ENCODE measurements at regions not wholly inside any gene's neighbourhood (a gene's known extent, or its start where the extent isn't known, plus 50 kb on each side); places are given as distances from the start of the nearest gene placed in this dataset.
A peak's percentile ranks its signal among the peaks of the same experiment; 100 is the strongest.

DNA sequence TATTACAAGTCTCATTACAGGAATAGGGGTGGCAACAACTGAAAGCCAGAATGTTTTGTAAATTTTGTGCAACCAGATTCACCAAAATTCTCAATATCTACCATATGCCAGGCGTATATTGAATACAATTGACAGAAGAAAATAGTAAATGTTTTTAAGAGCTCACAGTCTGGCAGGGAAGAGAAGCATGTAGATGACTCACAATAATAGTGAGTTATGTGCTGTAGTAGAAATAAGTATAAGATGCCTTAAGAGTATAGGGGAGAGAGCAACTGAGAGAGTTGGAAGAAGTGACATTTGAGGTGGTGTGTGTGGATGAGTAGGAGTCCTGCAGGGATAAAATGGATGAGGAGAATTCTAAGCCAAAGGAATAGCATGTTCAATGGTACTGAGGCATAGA, 170.5 kb upstream of the FGGY start:
- no peak overlapping the region for H3K4me3 Mint-ChIP-seq
- H3K27me3 Mint-ChIP-seq, result no peaks in the 10 kb centered on the region
- H3K36me3 Mint-ChIP-seq (ENCODE audit: low read depth), result no peaks in the 10 kb centered on the region
- peaks cover 27% of the 10 kb centered on the region for H3K9me3 Mint-ChIP-seq
- peaks cover 10% of the 10 kb centered on the region for H3K4me1 Mint-ChIP-seq
- no peak for DNase-seq
- H3K27ac Mint-ChIP-seq, result no peak overlapping the region
- intact Hi-C loops (cut with micrococcal nuclease), result no loop called here

DNA sequence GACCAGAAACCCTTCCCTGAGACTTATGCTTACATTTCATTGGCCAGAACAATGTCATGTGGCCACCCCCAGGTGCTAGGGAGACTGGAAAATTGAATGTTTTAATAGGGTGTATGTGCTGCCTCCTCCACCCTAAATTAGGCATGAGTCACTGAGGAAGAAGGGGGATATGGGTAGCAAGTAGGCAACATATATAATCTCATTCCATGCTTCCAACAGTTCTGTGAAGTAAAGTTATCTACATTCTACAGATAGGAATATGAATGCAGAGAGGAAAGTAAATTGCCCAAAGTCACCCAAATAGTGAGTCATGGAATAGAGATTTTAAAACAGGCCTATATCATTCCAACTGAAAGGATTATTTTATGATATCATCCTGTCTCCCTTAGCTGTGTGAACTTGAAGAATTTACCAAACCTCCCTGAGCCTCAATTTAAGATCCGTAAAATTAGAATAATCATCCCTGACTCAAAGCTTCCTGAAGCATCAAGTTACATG, 168.6 kb upstream of the FGGY start:
- H3K4me1 Mint-ChIP-seq, result peaks cover 13% of the 10 kb centered on the region
- DNase-seq, result no peak
- no peaks in the 10 kb centered on the region for H3K36me3 Mint-ChIP-seq (ENCODE audit: low read depth)
- no peak overlapping the region for H3K4me3 Mint-ChIP-seq
- intact Hi-C loops (cut with micrococcal nuclease), result no loop called here
- H3K9me3 Mint-ChIP-seq, result peaks cover 30% of the 10 kb centered on the region
- no peak overlapping the region for H3K27ac Mint-ChIP-seq
- H3K27me3 Mint-ChIP-seq, result peaks cover 5% of the 10 kb centered on the region

DNA sequence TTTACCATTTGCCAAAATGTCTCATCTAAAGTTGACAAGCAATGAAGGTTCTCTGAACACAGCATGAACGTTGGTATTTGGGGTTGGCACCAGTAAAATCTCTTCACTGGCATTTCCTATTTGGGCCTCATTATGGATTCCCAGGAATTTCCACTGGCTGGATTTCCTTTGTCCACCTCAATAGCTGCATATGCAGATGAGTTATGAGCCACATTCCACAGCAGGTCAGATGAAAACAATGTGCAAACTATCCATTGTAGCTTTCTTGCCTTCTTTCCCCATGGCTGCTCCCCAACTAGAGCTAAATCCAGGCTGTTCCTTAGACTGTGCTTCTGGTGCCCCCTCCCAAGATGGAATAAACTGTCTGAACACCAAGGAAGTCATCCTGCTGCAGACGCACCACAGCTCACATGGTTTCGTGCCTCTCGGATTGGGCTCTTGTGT, 168.1 kb upstream of the FGGY start:
- no peak for DNase-seq
- Mint-ChIP-seq H3K4me3 (no peak overlapping the region), H3K9me3 (peaks cover 34% of the 10 kb centered on the region), H3K27me3 (peaks cover 5% of the 10 kb centered on the region), H3K4me1 (peaks cover 13% of the 10 kb centered on the region), H3K36me3 (ENCODE audit: low read depth) (no peaks in the 10 kb centered on the region), H3K27ac (no peak overlapping the region)
- intact Hi-C loops (cut with micrococcal nuclease), result no loop called here

- Mint-ChIP-seq H3K4me3 (no peak overlapping the region), H3K27me3 (peaks cover 5% of the 10 kb centered on the region), H3K4me1 (peaks cover 8% of the 10 kb centered on the region), H3K9me3 (peaks cover 19% of the 10 kb centered on the region), H3K36me3 (ENCODE audit: low read depth) (no peaks in the 10 kb centered on the region), H3K27ac (no peak overlapping the region)
- no peak for DNase-seq
- intact Hi-C loops (cut with micrococcal nuclease), result no loop called here
Measured at GRCh38 chr1:59132295-59132694, 164.6 kb upstream of the FGGY start.

DNA sequence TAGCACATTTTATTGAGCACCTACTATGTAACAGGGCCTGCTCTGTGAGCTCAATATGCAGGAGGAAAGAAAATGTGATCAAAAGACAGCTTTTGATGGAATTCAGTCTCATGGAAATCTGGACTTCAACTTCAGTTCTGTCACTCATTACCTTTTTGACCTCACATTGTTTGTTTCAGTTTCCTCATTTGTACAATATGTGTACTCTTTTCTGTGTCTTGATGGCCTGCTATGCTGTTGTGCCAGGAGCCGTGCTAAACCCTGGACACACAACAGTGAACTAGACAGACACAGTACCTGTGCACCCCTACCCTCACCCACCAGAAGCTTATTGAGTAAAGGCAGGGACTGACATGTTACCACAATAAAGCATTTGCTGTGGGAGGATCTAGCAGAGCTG, 162.9 kb upstream of the FGGY start:
- H3K27me3 Mint-ChIP-seq, result peaks cover 5% of the 10 kb centered on the region
- no peak for DNase-seq
- H3K9me3 Mint-ChIP-seq, result peaks cover 17% of the 10 kb centered on the region
- H3K4me3 Mint-ChIP-seq, result no peak overlapping the region
- H3K4me1 Mint-ChIP-seq, result peaks cover 16% of the 10 kb centered on the region
- no peaks in the 10 kb centered on the region for H3K36me3 Mint-ChIP-seq (ENCODE audit: low read depth)
- intact Hi-C loops (cut with micrococcal nuclease), result no loop called here
- no peak overlapping the region for H3K27ac Mint-ChIP-seq

DNA sequence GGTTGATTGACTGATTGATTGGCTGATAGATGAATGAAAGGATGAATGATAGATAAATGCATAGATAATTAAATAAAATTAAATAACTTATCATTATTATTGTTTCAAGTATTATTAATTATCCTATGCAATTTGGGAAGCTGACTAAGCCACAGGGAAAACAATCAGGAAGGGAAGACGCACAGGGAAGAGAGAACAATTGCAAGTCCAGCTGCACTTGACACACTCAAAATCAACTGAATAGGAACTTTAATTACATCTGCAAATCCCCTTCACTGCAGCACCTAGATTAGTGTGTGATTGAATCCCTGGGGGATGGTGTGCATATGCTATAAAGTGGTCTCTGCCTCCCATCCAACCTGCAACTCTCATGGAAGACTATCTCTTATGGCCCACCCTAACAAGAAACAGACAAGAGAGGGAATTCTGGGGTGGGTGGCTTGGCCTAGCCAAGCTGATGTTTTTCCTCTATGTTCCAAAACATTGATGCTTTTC, 161.1 kb upstream of the FGGY start:
- intact Hi-C loops (cut with micrococcal nuclease), result no loop called here
- H3K4me3 Mint-ChIP-seq, result no peak overlapping the region
- H3K36me3 Mint-ChIP-seq (ENCODE audit: low read depth), result no peaks in the 10 kb centered on the region
- peaks cover 11% of the 10 kb centered on the region for H3K9me3 Mint-ChIP-seq
- no peak for DNase-seq
- no peak overlapping the region for H3K27ac Mint-ChIP-seq
- H3K27me3 Mint-ChIP-seq, result peaks cover 5% of the 10 kb centered on the region
- H3K4me1 Mint-ChIP-seq, result peaks cover 29% of the 10 kb centered on the region

- intact Hi-C loops (cut with micrococcal nuclease), result no loop called here
- DNase-seq, result no peak
- Mint-ChIP-seq H3K27me3 (peaks cover 5% of the 10 kb centered on the region), H3K9me3 (peaks cover 11% of the 10 kb centered on the region), H3K36me3 (ENCODE audit: low read depth) (no peaks in the 10 kb centered on the region), H3K4me3 (no peak overlapping the region), H3K4me1 (peaks cover 32% of the 10 kb centered on the region), H3K27ac (no peak overlapping the region)
Measured at GRCh38 chr1:59136541-59137275, 160.2 kb upstream of the FGGY start.

DNA sequence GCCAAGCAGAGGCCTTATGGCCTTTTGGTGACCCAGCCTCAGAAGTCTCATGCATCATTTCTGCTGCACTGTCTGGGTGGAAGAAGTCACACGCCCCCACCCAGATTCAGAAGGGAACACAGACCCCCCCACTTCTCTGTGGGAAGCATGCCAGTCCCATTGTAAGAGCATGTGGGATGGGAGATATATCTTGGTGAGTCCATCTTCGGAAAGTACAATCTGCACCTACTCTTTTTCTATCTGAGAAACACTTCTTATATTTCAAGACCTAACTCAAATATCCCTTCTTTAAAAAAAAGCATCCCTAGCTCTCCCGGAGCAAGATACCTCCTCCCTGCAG, 159.6 kb upstream of the FGGY start:
- Mint-ChIP-seq H3K27ac (no peak overlapping the region), H3K27me3 (peaks cover 3% of the 10 kb centered on the region), H3K36me3 (ENCODE audit: low read depth) (no peaks in the 10 kb centered on the region), H3K9me3 (peaks cover 11% of the 10 kb centered on the region), H3K4me1 (peaks cover 32% of the 10 kb centered on the region), H3K4me3 (no peak overlapping the region)
- intact Hi-C loops (cut with micrococcal nuclease), result no loop called here
- no peak for DNase-seq

DNA sequence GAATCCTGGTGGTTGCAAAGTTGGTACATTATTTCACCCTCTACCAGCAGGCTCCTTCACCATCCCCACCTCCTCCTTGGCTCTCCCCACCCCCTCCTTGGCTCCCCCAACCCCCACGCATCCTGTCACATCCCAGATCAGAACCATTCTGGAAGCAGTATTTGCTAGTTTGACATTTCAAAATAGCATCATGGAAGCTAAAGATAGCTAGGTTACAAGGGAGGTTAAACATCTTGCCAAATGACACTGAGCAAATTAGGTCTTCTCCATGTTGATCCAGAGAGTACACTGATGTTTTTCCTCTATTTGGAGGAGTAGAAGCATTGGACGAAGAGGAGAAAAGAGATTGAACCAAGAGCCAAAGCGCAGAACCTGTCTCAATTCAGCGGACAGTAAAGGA, 158.9 kb upstream of the FGGY start:
- peaks cover 2% of the 10 kb centered on the region for H3K27me3 Mint-ChIP-seq
- H3K36me3 Mint-ChIP-seq (ENCODE audit: low read depth), result no peaks in the 10 kb centered on the region
- DNase-seq, result no peak
- intact Hi-C loops (cut with micrococcal nuclease), result no loop called here
- no peak overlapping the region for H3K4me3 Mint-ChIP-seq
- no peak overlapping the region for H3K27ac Mint-ChIP-seq
- H3K9me3 Mint-ChIP-seq, result peaks cover 15% of the 10 kb centered on the region
- peaks cover 38% of the 10 kb centered on the region for H3K4me1 Mint-ChIP-seq

GRCh38 chr1:59138402-59138801, 158.5 kb upstream of the FGGY start:
- Mint-ChIP-seq H3K9me3 (peaks cover 12% of the 10 kb centered on the region), H3K4me3 (no peak overlapping the region), H3K27me3 (no peaks in the 10 kb centered on the region), H3K36me3 (ENCODE audit: low read depth) (no peaks in the 10 kb centered on the region), H3K4me1 (peaks cover 42% of the 10 kb centered on the region), H3K27ac (no peak overlapping the region)
- intact Hi-C loops (cut with micrococcal nuclease), result no loop called here
- DNase-seq, result no peak

- intact Hi-C loops (cut with micrococcal nuclease), result no loop called here
- no peaks in the 10 kb centered on the region for H3K27me3 Mint-ChIP-seq
- H3K4me3 Mint-ChIP-seq, result no peak overlapping the region
- no peaks in the 10 kb centered on the region for H3K36me3 Mint-ChIP-seq (ENCODE audit: low read depth)
- no peak for DNase-seq
- peaks cover 49% of the 10 kb centered on the region for H3K4me1 Mint-ChIP-seq
- H3K27ac Mint-ChIP-seq, result peak overlapping the region; percentile 1
- H3K9me3 Mint-ChIP-seq, result peaks cover 9% of the 10 kb centered on the region
Measured at GRCh38 chr1:59139396-59139795, 157.5 kb upstream of the FGGY start.

DNA sequence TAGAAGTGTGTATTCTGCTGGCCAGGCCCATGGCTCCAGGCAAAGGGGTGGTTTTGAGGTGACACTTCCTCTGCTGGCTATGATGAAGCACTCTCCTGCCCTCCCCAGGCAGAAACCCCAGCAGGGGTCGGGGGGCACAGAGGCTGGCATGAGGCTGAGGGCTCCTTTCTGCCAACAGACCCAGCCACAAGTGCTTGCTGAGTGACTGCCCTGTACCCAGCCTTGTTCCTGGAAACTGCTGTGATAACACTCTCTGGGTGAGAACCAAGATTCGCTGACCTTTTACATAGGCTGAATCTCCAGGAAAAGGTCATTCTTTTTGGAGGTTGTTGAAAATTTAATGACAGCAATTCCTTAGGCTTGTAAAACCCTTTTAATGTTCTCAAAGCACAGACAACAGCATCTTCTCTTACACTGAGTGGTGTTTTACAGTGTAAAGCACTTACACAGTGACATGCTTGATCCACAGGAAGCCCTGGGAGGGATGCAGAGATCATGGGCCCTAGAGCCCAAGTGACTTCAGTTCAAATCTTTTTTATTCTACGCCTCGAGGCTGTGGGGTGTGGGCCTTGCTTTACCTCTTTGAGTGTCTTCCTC, 155.5 kb upstream of the FGGY start:
- H3K4me1 Mint-ChIP-seq, result peaks cover 57% of the 10 kb centered on the region
- intact Hi-C loops (cut with micrococcal nuclease), result loop anchor here (5.0 to 10.0 kb wide), 2 partner anchors 94 to 293 kb away; no protein-coding TSS in a partner anchor
- H3K36me3 Mint-ChIP-seq (ENCODE audit: low read depth), result no peaks in the 10 kb centered on the region
- H3K27me3 Mint-ChIP-seq, result no peaks in the 10 kb centered on the region
- no peak overlapping the region for H3K4me3 Mint-ChIP-seq
- DNase-seq, result no peak
- no peak overlapping the region for H3K27ac Mint-ChIP-seq
- H3K9me3 Mint-ChIP-seq, result peaks cover 5% of the 10 kb centered on the region

GRCh38 chr1:59142311-59143132, 154.4 kb upstream of the FGGY start:
- peak overlapping the region; percentile 87 for H3K27ac Mint-ChIP-seq
- no peaks in the 10 kb centered on the region for H3K36me3 Mint-ChIP-seq (ENCODE audit: low read depth)
- no peaks in the 10 kb centered on the region for H3K27me3 Mint-ChIP-seq
- DNase-seq, result no peak
- H3K4me3 Mint-ChIP-seq, result peak overlapping the region; percentile 62
- peaks cover 5% of the 10 kb centered on the region for H3K9me3 Mint-ChIP-seq
- H3K4me1 Mint-ChIP-seq, result peaks cover 59% of the 10 kb centered on the region
- intact Hi-C loops (cut with micrococcal nuclease), result loop anchor here (1.0 to 10.0 kb wide), 4 partner anchors 9 to 358 kb away; partner anchors contain the start of gene JUN

DNA sequence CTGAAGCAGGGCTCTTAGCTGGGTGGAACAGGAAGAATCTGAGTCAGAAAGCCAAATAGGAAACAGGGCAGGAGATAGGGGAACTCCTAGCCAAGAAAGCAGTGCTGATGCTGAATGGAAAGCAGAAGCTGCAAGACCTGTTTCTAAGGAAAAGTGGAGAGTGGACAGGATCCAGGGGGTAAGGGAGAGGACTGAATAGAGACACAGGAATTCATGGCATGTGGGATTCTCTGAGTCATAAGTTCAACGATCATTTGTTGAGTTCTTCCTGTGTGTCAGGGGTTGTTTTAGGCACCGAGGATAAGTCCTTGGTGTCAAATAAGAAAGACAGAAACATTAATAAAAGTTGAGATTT, 153.8 kb upstream of the FGGY start:
- Mint-ChIP-seq H3K4me3 (peak overlapping the region; percentile 62), H3K4me1 (peaks cover 61% of the 10 kb centered on the region), H3K36me3 (ENCODE audit: low read depth) (no peaks in the 10 kb centered on the region), H3K9me3 (peaks cover 5% of the 10 kb centered on the region), H3K27ac (peak overlapping the region; percentile 87), H3K27me3 (no peaks in the 10 kb centered on the region)
- intact Hi-C loops (cut with micrococcal nuclease), result loop anchor here (1.0 to 10.0 kb wide), 4 partner anchors 8 to 358 kb away; partner anchors contain the start of gene JUN
- no peak for DNase-seq
